HEK293T (cell line): ENCODE measurements at regions not wholly inside any gene's neighbourhood (a gene's known extent, or its start where the extent isn't known, plus 50 kb on each side); places are given as distances from the start of the nearest gene placed in this dataset.

ENCODE experiments used
- ARNT ChIP-seq: fragments of 450-650 bp; IDR thresholded peaks from 2 replicates; pipeline ENCODE4 v1.6.1; 2017; ENCODE audit warnings: mild to moderate bottlenecking
- BHLHE40 ChIP-seq: fragments of 450-650 bp; IDR thresholded peaks from 2 replicates; pipeline ENCODE4 v1.6.1; 2016; ENCODE audit warnings: mild to moderate bottlenecking, moderate library complexity, borderline replicate concordance
- ELF4 ChIP-seq: fragments of 450-650 bp; IDR thresholded peaks from 2 replicates; pipeline ENCODE4 v1.6.1; 2017; ENCODE audit warnings: antibody characterized with exemption
- FOXA1 ChIP-seq: fragments of 450-650 bp; IDR thresholded peaks from 2 replicates; pipeline ENCODE4 v1.6.1; 2016; ENCODE audit warnings: mild to moderate bottlenecking
- FOXK2 ChIP-seq: fragments of 450-650 bp; IDR thresholded peaks from 2 replicates; pipeline ENCODE4 v1.6.1; 2016; ENCODE audit warnings: mild to moderate bottlenecking
- FOXM1 ChIP-seq: fragments of 450-650 bp; IDR thresholded peaks from 2 replicates; pipeline ENCODE4 v1.6.1; 2017; ENCODE audit warnings: mild to moderate bottlenecking, borderline replicate concordance
- LEF1 ChIP-seq: fragments of 450-650 bp; IDR thresholded peaks from 2 replicates; pipeline ENCODE4 v1.6.1; 2017; ENCODE audit warnings: mild to moderate bottlenecking, borderline replicate concordance
- NFRKB ChIP-seq: fragments of 450-650 bp; IDR thresholded peaks from 2 replicates; pipeline ENCODE4 v1.6.1; 2016; ENCODE audit warnings: mild to moderate bottlenecking, moderate library complexity
- PKNOX1 ChIP-seq: fragments of 450-650 bp; IDR thresholded peaks from 2 replicates; pipeline ENCODE4 v1.6.1; 2016
- SP1 ChIP-seq: fragments of 450-650 bp; IDR thresholded peaks from 2 replicates; pipeline ENCODE4 v1.6.1; 2017
- SUZ12 ChIP-seq: fragments of 450-650 bp; IDR thresholded peaks from 2 replicates; pipeline ENCODE4 v1.6.1; 2016; ENCODE audit warnings: mild to moderate bottlenecking
- TARDBP ChIP-seq: fragments of 450-650 bp; IDR thresholded peaks from 2 replicates; pipeline ENCODE4 v1.6.1; 2016
- ZNF384 ChIP-seq: fragments of 450-650 bp; IDR thresholded peaks from 2 replicates; pipeline ENCODE4 v1.6.1; 2016

- no peak for TF ChIP-seq ELF4
- TF ChIP-seq SP1 = no peak
- TF ChIP-seq SUZ12 = no peak
- no peak for TF ChIP-seq ARNT
- TF ChIP-seq FOXK2 = no peak
- no peak for TF ChIP-seq FOXM1
- no peak for TF ChIP-seq BHLHE40
- TF ChIP-seq NFRKB = no peak
- TF ChIP-seq ZNF384 = no peak
- no peak for TF ChIP-seq TARDBP
- no peak for TF ChIP-seq LEF1
- TF ChIP-seq FOXA1 = no peak
- TF ChIP-seq PKNOX1 = no peak
These were observed 686.9 kb downstream of the BCKDHB start for GRCh38 chr6:80793411-80793810.
